ENCODE measurements at regions not wholly inside any gene's neighbourhood (a gene's known extent, or its start where the extent isn't known, plus 50 kb on each side); places are given as distances from the start of the nearest gene placed in this dataset.
"Not testable (repeated sequence)": the region's sequence is repeated elsewhere in the genome, so short reads cannot be mapped to it uniquely, and the experiment has no call there.

GRCh38 chr6:44723439-44724197 is 336.1 kb downstream of the CDC5L start:
- DNase-seq: no peak

DNA sequence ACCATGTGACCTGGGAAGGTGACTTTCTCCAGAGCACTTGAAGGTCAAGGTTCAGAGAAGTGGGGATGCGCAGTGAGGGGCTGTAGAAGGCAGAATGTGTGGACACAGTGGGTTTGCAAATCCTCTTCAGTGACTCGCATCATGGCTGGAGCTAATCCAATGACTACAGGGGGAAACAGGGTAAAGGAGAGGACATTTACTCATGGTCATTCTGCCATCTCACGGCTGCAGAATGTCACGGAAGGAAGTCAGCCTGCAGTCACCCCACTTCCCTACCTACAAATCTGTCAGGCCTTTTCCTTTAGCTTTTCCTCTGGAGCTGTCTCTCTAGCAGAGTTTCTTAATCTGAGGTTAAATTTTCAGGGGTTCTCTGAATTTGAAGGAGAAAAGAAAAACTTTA is 337.6 kb downstream of the CDC5L start:
- no peak for DNase-seq

DNA sequence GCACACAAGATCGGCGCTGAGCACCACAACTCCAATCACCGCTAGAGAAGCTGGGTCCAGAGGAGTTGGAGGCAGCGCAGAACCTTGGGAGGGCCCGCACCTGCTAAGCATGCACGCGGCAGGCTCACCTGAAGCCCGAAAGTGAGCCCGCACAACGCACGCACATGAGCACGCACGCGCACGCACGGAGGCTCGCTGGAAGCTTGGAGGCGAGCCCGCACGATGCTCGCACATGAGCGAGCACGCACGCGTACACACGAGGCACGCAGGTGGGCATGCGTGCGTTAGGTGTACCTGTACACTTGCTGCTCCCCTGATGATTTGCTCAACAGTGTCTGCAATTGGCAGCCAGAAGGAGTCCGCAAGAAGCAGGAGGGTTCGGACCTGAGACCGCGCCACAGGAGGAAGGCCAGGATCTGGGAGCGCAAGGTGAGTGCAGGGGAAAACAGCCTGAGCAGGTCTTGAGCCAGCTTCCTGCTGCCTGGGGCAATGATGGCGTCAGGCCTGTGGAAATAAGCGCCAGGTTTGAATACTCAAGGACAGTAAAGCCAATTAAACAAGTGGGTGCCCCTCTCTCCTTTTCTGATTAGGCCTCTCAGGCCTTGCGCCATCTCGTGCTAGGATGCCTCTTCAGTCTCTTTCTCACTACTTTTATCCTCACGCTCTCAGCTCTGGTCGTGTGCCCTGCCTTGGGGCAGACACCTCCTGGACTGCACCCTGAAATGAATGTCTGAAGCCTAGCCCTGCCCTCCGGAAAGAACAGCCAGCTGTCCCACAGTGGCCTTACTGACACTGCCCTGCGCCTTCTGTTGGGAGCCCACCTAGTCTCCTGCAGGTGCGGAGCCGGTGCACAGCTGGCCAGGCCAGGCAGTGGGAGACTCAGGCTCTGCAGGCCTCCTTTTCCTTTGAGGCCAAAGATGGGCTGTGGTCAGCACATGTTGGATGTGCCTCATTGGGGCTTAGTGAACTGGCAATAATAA is 340.4 kb downstream of the CDC5L start:
- DNase-seq: no peak

DNA sequence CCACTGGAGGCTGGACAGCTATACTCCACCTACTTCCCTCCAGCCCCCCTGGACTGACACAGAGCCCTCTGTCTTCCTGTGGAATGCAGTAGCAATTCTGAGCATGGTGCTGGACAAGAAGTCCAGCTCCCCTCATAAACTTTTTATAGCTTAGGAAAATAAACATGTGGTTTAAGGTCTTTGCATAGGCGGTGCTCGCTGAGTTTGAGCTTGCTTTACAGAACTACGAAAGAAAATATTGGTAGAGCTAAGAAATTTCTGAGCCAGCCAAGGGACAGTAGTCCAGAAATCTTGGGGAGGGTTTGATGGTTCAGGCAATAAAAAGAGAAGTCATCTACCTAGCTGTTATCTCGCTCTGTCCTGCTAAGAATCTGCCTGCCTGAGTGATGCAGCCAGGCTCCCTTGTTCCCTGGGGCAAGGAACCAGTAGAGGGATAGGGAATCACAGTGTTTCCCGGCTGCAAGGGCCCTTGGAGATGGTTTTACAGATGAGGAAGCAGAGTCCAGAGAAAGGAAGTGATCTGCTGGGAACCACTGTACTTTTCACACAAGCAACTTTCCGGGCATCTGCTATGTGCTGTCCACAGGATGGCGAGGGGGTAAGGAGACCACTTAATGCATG is 343.4 kb downstream of the CDC5L start:
- peak; percentile 41 for DNase-seq

GRCh38 chr6:44731485-44732095 is 344.1 kb downstream of the CDC5L start:
- no peak for DNase-seq

DNA sequence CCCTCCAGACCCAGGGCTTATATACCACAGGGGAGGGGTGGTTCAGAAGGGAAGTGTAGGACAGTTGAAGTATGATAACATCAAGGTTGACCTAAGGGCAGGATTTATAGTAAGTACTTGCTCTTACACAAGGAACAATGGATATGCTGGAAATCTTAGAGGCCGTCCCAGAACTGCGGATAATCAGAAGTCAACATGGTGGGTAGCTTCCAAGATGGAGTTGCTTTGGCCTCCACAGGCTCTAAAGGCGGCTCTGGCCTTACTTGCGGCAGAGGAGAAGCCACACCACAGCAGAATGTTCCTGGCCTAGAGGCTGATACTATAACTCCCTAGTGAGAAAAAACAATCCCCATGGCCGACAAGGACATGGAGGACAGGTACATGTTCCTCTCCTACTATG is 344.7 kb downstream of the CDC5L start:
- DNase-seq: no peak

GRCh38 chr6:44733126-44733525 is 345.6 kb downstream of the CDC5L start:
- no peak for DNase-seq

- peak; percentile 50 for DNase-seq
Measured at GRCh38 chr6:44733868-44734267, 346.4 kb downstream of the CDC5L start.

DNA sequence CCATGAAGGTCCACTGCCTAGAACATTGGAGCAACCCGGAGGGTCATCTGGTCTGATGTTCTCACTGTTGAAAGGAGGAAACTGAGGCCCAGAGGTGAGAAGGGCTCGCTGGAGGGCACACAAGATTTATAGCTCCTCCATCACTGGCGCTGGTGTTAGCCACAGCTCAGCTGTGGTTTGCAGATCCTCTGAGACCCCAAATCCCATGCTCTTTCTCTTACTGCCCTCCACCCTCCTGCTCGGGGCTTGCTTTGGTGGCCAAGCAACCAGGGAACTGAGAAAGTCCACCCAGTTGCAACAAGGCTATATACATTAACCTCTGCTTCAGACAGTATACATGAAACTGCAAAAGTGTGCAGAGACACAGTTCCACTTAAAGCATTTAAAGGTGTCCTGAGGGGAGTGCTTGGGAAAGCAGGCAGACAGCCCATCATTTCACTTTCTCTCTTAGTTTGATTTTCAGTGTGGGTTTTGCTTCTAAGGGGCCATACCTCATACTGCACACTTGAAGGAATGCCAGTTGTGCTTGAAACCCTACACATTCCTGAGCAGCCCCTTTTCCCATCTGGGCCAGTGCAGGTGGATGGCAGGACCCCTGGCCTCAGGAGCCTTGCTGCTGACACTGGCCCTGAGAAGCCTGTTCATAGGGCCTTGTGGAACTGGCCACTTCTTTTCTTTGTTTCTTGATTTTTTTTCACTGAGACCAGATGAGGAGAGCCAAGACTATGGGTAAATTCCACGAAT is 347.6 kb downstream of the CDC5L start:
- no peak for DNase-seq

GRCh38 chr6:44735630-44735963 is 348.1 kb downstream of the CDC5L start:
- DNase-seq: no peak

DNA sequence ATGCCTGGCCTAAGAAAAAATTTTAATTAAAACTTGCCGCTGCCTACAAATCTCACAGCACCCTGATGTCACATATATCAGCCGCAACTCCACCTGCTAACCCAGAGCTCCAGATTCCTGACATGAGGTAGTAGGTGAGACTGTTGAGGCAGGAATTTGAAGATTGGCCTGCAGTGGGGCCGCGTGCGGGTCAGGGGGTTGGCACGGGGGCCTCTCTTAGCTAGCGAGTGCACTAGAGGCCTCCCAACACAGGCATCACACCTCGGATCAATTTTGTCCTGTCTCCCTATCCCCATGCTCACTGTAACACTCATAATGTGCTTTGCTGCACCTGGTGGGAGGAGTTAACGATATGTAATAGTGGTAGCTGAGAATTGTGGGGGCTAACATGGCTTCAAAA is 349.8 kb downstream of the CDC5L start:
- no peak for DNase-seq

- no peak for DNase-seq
Measured at GRCh38 chr6:44737829-44738528, 350.5 kb downstream of the CDC5L start.

DNA sequence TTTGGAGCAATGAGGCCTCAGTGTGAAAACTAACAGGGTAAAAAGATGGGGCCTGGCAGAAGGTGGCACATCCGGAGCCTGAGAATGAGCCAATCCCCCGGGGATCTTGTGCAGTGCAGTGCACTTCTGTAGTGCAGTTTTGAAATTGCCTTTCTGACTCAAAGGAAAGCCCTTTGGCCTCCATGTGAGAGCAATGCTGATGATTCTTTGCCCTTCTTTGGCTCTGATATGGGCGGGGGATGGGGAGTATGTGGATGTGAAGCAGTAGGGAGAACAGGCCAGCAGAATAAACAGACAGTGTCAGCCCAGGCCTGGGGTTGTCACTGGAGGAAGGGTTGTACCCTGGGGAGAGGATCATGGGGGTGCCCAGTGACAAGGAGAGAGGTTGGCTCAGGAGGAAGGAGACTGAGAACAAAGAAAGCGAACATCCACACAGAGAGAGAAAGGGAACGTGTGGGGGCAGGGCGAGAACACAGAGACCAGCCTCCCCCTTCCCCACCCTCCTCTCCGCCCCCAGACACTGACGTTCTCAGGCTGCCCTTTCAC is 351.2 kb downstream of the CDC5L start:
- no peak for DNase-seq

DNA sequence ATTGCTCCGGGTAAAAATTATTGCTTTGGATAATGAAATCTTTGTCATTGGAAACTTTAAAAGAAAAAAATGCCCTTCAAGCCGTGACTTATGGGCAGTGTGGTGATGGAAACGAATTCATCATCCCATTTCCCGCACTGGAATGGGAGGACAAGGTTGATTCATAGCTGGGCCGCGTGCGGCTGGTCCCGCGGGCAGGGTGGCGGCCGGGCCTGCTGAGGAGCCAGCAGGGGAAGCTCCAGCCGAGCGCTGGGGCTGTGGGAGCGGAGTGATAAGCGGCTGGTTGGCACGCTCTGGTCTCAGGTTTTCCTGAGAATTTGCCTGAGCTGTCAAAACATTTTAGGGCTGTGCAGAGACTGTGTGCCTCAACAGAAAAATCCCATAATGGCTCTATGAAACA is 351.7 kb downstream of the CDC5L start:
- DNase-seq: no peak

DNA sequence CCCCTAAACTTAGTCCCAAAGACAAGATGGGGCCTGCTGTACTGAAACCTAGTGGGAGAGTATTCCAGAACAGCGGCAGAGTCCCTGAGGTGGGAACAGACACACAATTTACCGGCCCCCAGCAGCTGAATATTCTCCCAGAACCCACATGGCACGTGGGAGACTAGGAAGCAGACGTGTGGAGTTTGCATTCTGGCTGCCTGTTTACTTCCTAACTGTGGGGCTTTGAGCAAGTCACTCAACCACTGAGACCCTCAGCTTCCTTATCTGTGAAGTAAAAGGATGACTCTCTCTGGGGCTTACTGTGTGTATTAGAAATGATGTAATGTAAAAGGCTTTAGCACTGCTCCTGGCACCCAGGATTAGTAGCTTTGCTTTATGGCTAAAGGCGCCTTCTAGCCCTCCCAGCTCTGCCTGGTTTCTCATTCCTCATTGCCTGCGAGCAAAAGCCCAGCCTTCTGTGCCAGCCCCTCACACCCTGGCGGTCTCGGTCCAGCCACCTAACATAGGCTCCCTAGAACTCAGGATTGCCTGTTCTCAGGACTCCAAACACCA is 353.1 kb downstream of the CDC5L start:
- DNase-seq: no peak

- DNase-seq: no peak
Measured at GRCh38 chr6:44742201-44742600, 354.7 kb downstream of the CDC5L start.

GRCh38 chr6:44742828-44743372 is 355.4 kb downstream of the CDC5L start:
- no peak for DNase-seq

- not testable (repeated sequence) for DNase-seq
Measured at GRCh38 chr6:44760116-44760515, 372.6 kb downstream of the CDC5L start.

- no peak for DNase-seq
Measured at GRCh38 chr6:44761046-44761445, 373.5 kb downstream of the CDC5L start.

DNA sequence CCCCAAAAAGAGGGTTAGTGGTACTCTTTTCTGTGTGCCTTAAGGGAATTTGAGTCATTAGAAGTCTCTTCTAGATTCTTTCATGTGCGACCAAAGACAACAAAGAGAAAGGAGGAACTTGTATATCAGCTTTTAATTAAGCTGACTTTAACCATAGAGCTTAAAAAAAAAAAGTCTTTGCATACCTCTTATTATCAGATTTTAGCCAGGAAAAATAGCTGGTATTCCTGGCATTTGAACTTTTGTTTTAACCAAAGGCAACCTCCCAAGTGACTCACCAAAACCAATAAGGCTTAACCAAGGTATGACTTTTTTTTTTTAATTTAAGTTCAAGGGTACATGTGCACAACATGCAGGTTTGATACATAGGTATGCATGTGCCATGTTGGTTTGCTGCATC is 375.0 kb downstream of the CDC5L start:
- DNase-seq: no peak
